Dendritic cell treated with granulocyte-macrophage colony-stimulating factor and Interleukin-4, amounts not matched to agents 40 ng/mL and 50 ng/mL, for 4 days (primary cell): ENCODE measurements at regions not wholly inside any gene's neighbourhood (a gene's known extent, or its start where the extent isn't known, plus 50 kb on each side); places are given as distances from the start of the nearest gene placed in this dataset.

Experiments used
- H3K27ac Mint-ChIP-seq: one replicate; pipeline ENCODE4 v1.8.0; 2022; ENCODE audit warnings: mild to moderate bottlenecking, mixed read lengths
- H3K27me3 Mint-ChIP-seq: one replicate; pipeline ENCODE4 v1.8.0; 2022; ENCODE audit warnings: mild to moderate bottlenecking, mixed read lengths
- H3K36me3 Mint-ChIP-seq: one replicate; pipeline ENCODE4 v1.8.0; 2022; ENCODE audit warnings: low read depth, mixed read lengths
- H3K4me1 Mint-ChIP-seq: one replicate; pipeline ENCODE4 v1.8.0; 2022; ENCODE audit warnings: low read depth, mixed read lengths
- H3K4me3 Mint-ChIP-seq: one replicate; pipeline ENCODE4 v1.8.0; 2022; ENCODE audit warnings: mild to moderate bottlenecking, moderate library complexity, mixed read lengths
- H3K9me3 Mint-ChIP-seq: one replicate; pipeline ENCODE4 v1.8.0; 2022; ENCODE audit warnings: mixed read lengths
- intact Hi-C: fragments of 100-400 bp; cut with micrococcal nuclease; formaldehyde crosslinking; loops from one replicate; pipeline ENCODE4 v1.15.0; 2022

DNA sequence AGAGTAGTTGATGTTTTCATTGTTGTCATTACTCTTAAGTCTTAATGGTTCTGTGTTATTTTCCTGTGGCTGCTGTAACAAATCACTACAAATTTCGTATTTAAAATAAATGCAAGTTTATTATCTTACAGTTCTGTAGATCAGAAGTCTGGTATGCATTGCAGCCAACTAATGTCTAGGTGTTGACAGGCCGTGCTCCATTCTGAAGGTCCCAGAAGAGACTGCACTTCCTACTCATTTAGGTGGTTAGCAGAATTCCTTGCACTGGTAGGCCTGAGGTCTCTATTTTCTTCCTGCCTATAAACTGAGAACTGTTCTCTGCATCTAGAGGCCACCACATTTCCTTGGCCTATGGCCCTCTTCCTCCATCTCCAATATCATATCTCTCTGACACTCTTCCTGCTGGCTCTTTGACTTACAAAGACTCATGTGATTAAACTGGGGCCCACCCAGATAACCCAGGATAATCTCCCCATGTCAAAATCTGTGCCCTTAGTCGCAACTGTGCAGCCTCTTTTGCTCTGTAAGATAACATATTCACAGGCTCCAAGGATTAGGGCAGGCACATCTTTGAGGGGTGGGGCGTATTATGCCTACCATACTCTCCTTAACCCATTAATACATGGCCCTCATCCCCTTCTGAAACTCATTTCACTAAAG, 468.4 kb downstream of the FOXO1 start:
- Mint-ChIP-seq H3K4me3 (no peak overlapping the region), H3K27ac (no peak overlapping the region), H3K27me3 (peaks cover 2% of the 10 kb centered on the region), H3K9me3 (no peaks in the 10 kb centered on the region), H3K4me1 (peaks cover 15% of the 10 kb centered on the region), H3K36me3 (no peaks in the 10 kb centered on the region)
- intact Hi-C loops: no loop called here

DNA sequence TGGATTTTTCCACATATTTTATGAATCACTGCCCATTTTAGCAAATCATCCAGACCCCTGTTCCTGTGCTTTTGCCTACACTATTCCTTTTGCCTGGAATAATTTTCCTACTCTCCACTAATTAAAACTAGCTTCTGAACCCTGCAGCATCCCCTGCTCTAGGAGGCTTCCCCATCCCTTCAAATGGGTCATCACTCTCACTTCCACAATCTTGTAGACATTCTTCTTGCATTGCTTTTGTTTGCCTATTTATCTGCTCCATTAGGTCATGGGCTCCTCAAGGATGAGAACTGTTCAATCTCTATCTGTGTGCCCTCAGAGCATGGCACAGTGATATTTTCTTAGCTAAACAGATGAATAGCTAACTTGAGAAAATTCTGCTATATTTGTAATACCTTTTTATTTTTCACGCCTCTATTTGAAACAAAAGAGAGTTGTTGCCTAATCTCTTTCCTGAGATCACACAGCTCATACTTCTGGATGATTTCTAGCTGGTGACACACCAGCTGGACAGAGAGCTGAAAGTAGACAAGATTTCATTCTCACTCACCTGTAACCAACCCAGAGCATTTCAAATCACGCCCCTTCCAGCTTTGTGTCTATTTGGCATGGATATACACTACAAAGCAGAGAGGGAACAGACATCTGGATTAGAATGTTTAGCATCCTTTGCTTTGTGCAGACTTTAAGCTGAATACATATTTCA, 466.0 kb downstream of the FOXO1 start:
- H3K36me3 Mint-ChIP-seq: peaks cover 1% of the 10 kb centered on the region
- H3K27ac Mint-ChIP-seq: no peak overlapping the region
- H3K9me3 Mint-ChIP-seq: peaks cover 13% of the 10 kb centered on the region
- intact Hi-C loops: no loop called here
- H3K4me1 Mint-ChIP-seq: peaks cover 21% of the 10 kb centered on the region
- no peaks in the 10 kb centered on the region for H3K27me3 Mint-ChIP-seq
- H3K4me3 Mint-ChIP-seq: no peak overlapping the region

DNA sequence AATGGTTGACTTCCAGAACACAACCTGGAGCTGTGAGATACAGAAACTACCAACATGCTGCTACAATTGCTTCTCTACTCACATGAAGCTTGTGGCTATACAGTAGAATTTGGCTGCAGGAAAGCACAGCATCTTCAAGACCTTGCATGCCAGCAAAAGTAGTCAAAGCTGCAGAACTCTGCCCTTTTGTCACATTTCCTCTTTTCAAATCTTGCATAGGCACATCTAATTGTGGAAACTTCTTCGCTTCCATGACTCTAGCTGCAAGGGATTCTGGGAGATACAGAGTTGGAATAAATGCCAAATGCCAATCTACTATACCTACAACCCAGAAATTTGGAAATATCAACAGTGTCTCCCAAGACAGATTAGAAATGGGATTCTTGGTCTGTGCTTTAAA, 462.2 kb downstream of the FOXO1 start:
- H3K27me3 Mint-ChIP-seq: no peaks in the 10 kb centered on the region
- intact Hi-C loops: no loop called here
- no peak overlapping the region for H3K27ac Mint-ChIP-seq
- H3K4me3 Mint-ChIP-seq: no peak overlapping the region
- H3K36me3 Mint-ChIP-seq: peaks cover 7% of the 10 kb centered on the region
- H3K4me1 Mint-ChIP-seq: peaks cover 41% of the 10 kb centered on the region
- peaks cover 17% of the 10 kb centered on the region for H3K9me3 Mint-ChIP-seq

DNA sequence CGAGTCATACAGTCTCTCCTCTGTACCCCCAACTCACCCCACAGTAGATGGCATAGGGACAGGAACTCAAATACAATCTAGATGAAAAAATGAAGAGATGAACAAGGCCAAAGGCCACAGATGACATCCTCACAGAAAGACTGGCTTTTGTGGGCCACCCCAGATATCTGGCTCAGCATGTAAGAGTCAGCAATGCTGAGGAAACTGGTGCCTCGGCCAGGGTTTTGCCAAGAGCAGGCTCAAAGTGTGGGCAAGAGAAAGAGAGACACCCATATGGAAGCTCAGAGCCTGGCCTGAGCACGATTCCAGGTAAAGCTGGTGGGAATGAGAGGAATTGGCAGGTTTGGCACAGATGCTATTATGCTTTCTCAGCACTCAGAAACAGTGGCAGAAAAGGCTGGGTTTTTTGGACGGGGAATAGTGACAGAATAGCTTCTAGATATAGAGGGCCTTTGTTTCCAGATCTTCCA, 460.6 kb downstream of the FOXO1 start:
- H3K4me1 Mint-ChIP-seq: peaks cover 32% of the 10 kb centered on the region
- intact Hi-C loops: no loop called here

DNA sequence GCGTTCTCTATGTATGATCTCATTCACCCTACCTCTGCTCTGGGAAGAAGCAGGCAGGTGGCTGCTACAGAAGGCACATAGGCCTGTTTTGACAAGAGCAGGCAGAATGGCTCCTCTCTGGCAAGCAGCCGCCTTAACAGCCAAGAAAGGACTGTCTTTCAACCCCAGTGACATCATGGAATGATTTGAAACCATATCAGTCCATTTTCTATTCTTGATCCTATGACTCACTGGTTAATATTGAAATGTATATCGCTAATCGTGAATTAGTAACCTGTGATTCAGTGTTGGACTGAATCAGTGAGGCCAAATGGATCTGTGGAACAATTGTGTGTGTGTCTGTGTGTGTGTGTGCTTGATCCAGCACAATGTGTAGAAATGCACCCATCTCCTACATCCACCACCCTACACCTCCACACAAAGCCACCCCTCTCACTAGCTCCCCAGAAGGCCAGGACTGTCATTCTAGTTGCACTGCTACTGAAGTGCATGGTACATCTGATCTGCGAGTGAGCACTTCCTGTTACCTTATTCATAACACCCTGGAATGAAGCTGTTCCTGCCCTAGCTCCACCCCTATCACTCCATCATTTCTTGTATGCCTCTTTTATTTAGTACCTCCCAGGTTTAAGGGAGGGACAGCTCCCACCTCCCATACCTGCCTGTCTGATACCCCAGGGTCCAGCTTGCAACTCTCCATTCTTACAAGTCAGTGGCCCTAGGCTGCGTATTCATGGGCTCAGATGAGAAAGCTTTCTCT, 460.0 kb downstream of the FOXO1 start:
- H3K4me1 Mint-ChIP-seq: peaks cover 34% of the 10 kb centered on the region
- peaks cover 17% of the 10 kb centered on the region for H3K9me3 Mint-ChIP-seq
- H3K27ac Mint-ChIP-seq: peak overlapping the region; percentile 91
- H3K36me3 Mint-ChIP-seq: peaks cover 7% of the 10 kb centered on the region
- intact Hi-C loops: no loop called here
- peak overlapping the region; percentile 30 for H3K4me3 Mint-ChIP-seq
- no peaks in the 10 kb centered on the region for H3K27me3 Mint-ChIP-seq

More for the DNA sequence above, 460.6 kb downstream of the FOXO1 start:
- peak overlapping the region; percentile 91 for H3K27ac Mint-ChIP-seq
- no peak overlapping the region for H3K4me3 Mint-ChIP-seq
- H3K9me3 Mint-ChIP-seq: peaks cover 17% of the 10 kb centered on the region
- H3K27me3 Mint-ChIP-seq: no peaks in the 10 kb centered on the region
- peaks cover 7% of the 10 kb centered on the region for H3K36me3 Mint-ChIP-seq

DNA sequence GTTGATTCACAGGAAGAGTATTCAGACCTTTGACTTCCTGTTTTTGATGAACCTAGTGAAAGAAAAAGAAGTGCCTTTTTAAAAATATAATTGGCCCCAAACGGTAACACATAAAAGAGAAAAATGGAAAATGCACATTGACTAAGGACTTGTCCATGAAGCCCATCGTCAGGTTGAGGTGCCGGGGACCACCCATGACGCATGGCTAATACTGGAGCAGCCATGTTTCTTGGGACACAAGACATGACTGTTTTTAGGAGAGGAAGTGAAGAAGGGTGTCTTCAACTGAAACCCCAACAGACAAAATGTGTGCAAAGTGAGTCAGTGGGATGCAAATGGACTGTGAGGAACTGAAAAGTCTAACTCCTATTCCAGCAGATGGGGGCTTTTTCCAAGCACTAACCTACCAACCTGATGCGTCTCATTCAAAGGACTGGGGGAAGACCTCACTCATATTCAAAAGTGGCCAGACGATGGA, 459.4 kb downstream of the FOXO1 start:
- Mint-ChIP-seq H3K27me3 (no peaks in the 10 kb centered on the region), H3K36me3 (peaks cover 7% of the 10 kb centered on the region), H3K4me3 (peak overlapping the region; percentile 30), H3K4me1 (peaks cover 41% of the 10 kb centered on the region), H3K9me3 (peaks cover 18% of the 10 kb centered on the region), H3K27ac (peak overlapping the region; percentile 91)
- intact Hi-C loops: no loop called here

DNA sequence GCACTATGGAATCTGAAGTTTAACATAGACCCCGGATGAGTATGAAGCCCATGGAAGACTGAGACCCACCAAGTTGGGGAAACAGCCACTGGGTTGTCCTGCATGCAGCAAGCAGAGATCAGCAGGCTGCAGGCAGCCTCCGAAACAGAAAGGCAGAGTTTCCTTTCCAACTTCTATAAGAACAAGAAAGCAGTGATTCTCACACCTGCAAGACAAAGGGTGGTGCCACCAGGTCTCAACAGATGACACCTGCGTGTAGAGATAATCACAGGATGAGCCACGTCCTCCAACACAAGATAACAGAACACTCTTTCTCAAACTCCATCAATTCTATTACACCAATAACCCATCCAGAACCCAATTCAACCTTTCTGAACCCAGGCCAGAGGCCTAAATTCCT, 457.9 kb downstream of the FOXO1 start:
- Mint-ChIP-seq H3K4me3 (no peak overlapping the region), H3K4me1 (peaks cover 37% of the 10 kb centered on the region), H3K27ac (no peak overlapping the region), H3K27me3 (no peaks in the 10 kb centered on the region), H3K36me3 (peaks cover 7% of the 10 kb centered on the region), H3K9me3 (peaks cover 26% of the 10 kb centered on the region)
- intact Hi-C loops: no loop called here

DNA sequence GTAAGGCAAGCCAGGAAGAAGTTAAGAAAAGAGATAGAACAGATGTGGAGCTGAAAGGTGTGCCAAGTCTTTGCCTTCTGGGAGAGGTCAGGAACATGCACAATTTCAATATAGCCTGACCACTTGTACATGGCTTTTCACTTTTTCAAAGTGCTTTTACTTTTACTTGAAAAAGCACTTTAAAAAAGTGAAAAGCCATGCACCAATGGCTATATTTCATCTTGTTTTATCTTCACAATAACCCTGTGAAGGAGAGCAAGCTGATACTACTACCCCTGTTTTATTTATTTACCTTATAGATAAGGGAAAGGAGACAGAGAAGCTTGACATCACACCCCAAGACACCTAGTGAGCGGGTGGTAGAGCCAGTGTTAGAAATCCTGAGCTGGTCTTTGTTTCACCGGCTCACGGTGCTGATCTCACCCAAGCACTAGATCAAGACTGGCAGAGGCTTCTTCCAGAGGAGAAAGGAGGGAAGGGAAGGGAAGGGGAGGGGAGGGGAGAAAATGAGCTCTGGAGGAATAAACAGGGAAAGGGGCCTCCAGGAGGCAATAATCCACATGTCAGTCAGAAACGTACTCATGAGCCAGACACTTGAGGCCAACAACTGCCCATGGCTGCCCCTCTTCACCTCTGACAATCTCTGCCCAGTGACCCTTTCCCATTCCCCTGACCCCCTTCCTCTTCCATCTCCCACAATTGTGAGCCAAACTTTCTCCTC, 455.4 kb downstream of the FOXO1 start:
- Mint-ChIP-seq H3K4me1 (peaks cover 34% of the 10 kb centered on the region), H3K9me3 (peaks cover 9% of the 10 kb centered on the region), H3K27ac (no peak overlapping the region)

DNA sequence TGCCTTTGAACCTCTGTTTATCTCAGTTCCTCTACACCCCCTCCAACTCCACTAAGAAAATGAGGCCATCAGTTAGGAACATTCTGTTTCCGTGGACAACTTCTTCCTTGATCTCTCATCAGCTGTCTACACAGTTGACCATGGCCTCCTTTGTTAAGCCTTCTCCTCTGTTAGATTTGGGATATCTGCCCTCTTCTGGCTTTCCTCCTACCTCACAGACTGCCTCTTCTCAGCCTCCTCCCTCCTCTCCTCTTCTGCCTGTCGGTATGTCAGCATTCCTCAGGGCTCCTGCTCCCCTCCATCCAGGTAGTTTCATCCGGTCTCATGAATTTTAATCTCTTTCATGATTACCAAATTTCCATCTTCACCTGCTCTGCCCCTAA, 454.9 kb downstream of the FOXO1 start:
- H3K27ac Mint-ChIP-seq: no peak overlapping the region

More for the DNA sequence above, 455.4 kb downstream of the FOXO1 start:
- Mint-ChIP-seq H3K27me3 (peaks cover under 1% of the 10 kb centered on the region), H3K4me3 (no peak overlapping the region), H3K36me3 (no peaks in the 10 kb centered on the region)
- intact Hi-C loops: no loop called here

DNA sequence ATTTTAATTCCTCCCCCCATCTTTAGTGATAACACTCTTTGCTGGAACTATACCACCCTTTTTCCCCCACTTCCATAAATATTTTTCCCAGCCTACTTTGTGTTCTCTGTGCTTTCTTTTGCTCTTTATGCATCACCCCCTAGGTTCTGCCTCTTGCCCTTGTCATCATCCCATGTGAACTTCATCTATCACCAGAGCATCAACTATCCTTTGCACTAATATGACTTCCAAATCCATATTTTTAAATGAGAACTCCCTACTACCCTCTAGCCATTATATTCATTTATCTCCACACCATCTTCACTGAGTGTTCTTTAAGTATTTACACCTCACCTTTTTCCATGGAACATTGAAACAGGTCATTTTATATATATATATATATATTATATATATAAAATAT, 452.7 kb downstream of the FOXO1 start:
- H3K36me3 Mint-ChIP-seq: no peaks in the 10 kb centered on the region

More for the DNA sequence above, 454.9 kb downstream of the FOXO1 start:
- H3K4me1 Mint-ChIP-seq: peaks cover 29% of the 10 kb centered on the region
- H3K36me3 Mint-ChIP-seq: no peaks in the 10 kb centered on the region
- intact Hi-C loops: no loop called here
- H3K9me3 Mint-ChIP-seq: peaks cover 9% of the 10 kb centered on the region
- H3K27me3 Mint-ChIP-seq: peaks cover 3% of the 10 kb centered on the region
- no peak overlapping the region for H3K4me3 Mint-ChIP-seq

DNA sequence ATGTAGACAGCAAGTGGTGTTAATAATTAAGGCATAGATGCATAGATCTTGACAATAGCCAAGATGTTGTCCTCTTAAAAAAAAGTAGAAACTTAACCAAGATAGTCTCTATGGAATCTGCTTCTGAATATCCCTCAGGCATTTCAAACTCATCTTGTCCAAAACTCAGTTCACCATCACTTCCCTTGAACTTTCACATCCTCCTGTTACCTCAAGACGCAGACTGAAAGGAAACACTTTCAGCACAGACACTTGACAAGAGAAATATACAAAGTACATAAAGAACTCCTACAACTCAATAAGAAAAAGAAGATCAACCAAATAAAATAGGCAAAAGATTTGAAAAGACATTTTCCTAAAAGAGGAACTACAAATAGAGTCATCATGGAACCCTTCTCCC, 451.1 kb downstream of the FOXO1 start:
- Mint-ChIP-seq H3K27ac (no peak overlapping the region), H3K36me3 (no peaks in the 10 kb centered on the region), H3K9me3 (peaks cover 9% of the 10 kb centered on the region), H3K4me3 (no peak overlapping the region), H3K4me1 (peaks cover 31% of the 10 kb centered on the region), H3K27me3 (peaks cover 5% of the 10 kb centered on the region)
- intact Hi-C loops: no loop called here

More for the DNA sequence above, 452.7 kb downstream of the FOXO1 start:
- Mint-ChIP-seq H3K4me3 (no peak overlapping the region), H3K27me3 (peaks cover 3% of the 10 kb centered on the region), H3K4me1 (peaks cover 31% of the 10 kb centered on the region), H3K27ac (no peak overlapping the region), H3K9me3 (peaks cover 9% of the 10 kb centered on the region)
- intact Hi-C loops: no loop called here

DNA sequence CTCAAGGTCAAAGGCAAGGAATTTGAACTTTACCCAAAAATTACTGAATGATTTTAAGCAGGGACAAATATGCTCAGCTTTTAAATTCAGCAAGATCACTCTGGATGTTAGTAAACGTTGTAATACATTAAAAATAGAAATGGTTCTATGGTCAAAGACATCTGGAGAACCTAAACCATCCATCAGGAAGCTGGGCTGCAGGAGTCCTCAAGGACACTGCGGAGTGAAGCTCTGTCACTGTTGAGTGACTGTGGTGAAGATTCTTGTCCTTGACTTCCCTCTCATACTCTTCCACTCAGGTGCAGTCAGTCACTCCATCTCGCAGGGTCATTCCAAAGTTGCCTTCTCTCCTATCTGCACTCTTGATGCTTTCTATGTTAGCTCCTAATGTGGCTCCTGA, 450.7 kb downstream of the FOXO1 start:
- Mint-ChIP-seq H3K9me3 (peaks cover 9% of the 10 kb centered on the region), H3K27me3 (peaks cover 5% of the 10 kb centered on the region), H3K4me1 (peaks cover 31% of the 10 kb centered on the region), H3K4me3 (no peak overlapping the region), H3K36me3 (no peaks in the 10 kb centered on the region), H3K27ac (no peak overlapping the region)
- intact Hi-C loops: no loop called here

DNA sequence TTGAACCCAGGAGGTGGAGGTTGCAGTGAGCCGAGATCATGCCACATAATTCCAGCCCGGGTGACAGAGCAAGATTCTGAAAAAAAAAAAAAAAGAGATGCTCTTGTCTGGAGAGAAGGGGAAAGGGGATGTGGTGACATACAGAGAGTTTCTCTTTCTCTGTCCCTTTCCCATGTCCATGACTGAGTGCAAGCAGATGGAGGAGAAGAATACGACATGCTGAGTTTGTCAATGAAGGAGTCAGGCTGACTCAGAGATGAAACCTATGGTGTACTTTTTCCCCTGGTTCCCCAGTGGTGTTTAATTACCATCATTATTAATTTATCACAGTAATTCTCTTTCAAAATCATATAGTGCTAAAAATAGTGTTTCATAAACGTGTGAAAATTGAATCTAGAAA, 448.8 kb downstream of the FOXO1 start:
- Mint-ChIP-seq H3K36me3 (no peaks in the 10 kb centered on the region), H3K4me1 (peaks cover 27% of the 10 kb centered on the region), H3K27me3 (peaks cover 5% of the 10 kb centered on the region), H3K27ac (no peak overlapping the region), H3K9me3 (peaks cover under 1% of the 10 kb centered on the region), H3K4me3 (no peak overlapping the region)
- intact Hi-C loops: no loop called here
